ENCODE measurements at regions not wholly inside any gene's neighbourhood (a gene's known extent, or its start where the extent isn't known, plus 50 kb on each side); places are given as distances from the start of the nearest gene placed in this dataset.

DNA sequence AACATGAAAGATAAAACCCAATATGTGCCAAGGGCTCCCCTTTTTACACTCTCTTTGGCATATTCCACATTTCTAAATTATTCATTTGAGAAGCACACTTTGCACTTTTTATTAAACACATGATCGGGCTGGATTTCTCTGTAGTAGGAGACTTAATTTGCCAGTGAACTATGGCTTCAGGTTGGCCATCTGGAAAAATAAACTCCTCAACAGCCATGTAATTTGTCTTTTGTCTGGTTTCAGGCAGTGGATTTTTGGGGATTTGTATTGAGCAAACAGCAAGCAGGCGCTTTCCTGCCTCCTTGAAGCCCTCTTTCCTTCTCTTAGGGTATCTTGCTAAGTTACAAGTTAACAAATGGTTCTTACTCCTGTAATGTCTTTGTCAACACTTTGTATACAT lies 73.0 kb upstream of the DMRTA1 start:
- ATAC-seq (ENCODE audit: low FRiP score), result no peak
- TF ChIP-seq, protein P1, sequence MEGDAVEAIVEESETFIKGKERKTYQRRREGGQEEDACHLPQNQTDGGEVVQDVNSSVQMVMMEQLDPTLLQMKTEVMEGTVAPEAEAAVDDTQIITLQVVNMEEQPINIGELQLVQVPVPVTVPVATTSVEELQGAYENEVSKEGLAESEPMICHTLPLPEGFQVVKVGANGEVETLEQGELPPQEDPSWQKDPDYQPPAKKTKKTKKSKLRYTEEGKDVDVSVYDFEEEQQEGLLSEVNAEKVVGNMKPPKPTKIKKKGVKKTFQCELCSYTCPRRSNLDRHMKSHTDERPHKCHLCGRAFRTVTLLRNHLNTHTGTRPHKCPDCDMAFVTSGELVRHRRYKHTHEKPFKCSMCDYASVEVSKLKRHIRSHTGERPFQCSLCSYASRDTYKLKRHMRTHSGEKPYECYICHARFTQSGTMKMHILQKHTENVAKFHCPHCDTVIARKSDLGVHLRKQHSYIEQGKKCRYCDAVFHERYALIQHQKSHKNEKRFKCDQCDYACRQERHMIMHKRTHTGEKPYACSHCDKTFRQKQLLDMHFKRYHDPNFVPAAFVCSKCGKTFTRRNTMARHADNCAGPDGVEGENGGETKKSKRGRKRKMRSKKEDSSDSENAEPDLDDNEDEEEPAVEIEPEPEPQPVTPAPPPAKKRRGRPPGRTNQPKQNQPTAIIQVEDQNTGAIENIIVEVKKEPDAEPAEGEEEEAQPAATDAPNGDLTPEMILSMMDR (IDR thresholded peaks at IDR 0.05), result no peak
- no peak for DNase-seq (ENCODE audit: low spot score)

DNA sequence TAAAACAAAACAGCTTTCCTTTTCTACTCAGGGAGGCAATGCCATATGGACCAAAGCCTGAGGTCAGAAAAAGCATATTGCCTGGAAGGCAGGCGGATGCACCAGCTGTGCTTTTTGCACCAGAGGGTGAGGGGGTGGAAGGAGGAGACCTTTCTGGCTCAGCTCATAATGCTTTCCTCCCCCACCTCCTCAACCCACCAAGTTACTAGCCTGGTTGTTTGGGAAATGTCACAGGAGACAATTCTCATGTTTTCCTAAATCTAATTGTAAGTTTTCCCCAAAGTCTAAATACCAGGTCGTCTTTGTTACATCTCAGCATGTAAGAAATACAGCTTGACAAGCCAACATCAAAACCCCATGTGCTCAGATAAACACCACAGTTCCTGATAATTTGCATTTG lies 72.6 kb upstream of the DMRTA1 start:
- no peak for ATAC-seq (ENCODE audit: low FRiP score)
- TF ChIP-seq, protein P1 (IDR thresholded peaks at IDR 0.05), result no peak
- no peak for DNase-seq (ENCODE audit: low spot score)

DNA sequence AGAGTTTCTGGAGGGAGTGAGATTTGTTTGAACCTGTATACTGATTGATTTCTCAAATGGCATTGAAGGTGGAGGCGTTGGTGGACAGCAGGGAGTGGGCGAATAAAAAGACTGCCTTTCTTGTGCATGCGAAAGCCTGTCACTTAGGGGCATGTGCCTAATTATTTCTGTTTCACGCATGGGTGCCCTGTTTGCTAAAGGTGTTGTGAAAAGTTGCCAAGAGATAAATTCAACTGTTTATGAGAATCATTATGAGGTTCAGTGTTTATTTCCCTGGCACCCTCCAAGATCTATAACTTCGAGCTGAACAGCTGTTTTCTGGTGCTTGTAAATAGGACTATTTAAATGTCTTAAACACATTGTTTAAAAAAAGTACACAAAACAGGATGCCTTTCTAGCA lies 67.4 kb upstream of the DMRTA1 start:
- no peak for ATAC-seq (ENCODE audit: low FRiP score)
- DNase-seq (ENCODE audit: low spot score), result no peak
- TF ChIP-seq, protein P1 (IDR thresholded peaks at IDR 0.05), result no peak

DNA sequence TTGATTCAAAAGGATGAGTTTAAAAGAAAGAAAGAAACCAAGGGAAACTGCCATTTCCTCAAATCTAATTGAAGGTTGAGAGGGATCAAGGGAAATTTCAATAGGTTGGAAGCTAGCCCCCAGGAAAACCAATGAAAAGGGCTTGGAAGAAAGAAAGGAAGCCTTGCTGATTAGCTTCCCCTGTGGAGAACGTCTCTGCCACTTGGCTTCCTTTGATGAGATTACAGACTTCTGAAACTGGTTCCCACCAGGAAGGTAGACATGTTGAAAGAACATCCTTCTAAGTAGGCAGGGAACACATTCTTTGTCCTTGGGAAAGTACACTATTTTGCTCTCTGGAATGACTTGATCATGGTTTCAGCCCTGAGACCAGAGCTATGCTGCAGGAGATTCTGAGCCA lies 65.5 kb upstream of the DMRTA1 start:
- TF ChIP-seq, protein P1 (IDR thresholded peaks at IDR 0.05), result no peak
- DNase-seq (ENCODE audit: low spot score) (no peak), ATAC-seq (ENCODE audit: low FRiP score) (no peak)

GRCh38 chr9:22382331-22382730 lies 64.3 kb upstream of the DMRTA1 start:
- ATAC-seq (ENCODE audit: low FRiP score) (no peak), DNase-seq (ENCODE audit: low spot score) (no peak)
- TF ChIP-seq, protein P1 (IDR thresholded peaks at IDR 0.05), result no peak

DNA sequence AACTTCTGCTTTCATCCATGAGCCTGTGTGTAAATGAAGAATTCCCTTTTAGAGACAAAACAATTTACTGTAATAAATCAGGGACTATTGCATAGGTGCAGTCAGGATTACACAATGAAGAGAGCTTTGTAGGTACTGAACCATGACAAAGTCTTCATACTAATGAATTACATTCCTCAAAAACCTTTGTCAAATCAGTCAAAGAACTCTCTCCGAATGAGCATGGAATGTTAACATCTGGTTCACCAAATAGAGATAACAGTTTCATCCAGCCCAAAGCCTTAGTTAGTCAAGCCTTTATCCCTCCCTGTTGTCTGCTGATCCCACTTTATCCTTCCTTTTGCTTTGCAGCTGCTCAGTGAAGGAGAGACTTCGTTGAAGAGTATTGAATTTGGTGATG lies 62.9 kb upstream of the DMRTA1 start:
- no peak for ATAC-seq (ENCODE audit: low FRiP score)
- no peak for DNase-seq (ENCODE audit: low spot score)
- TF ChIP-seq, protein P1 (IDR thresholded peaks at IDR 0.05), result no peak

GRCh38 chr9:22389271-22389670 lies 57.4 kb upstream of the DMRTA1 start:
- DNase-seq (ENCODE audit: low spot score), result no peak
- TF ChIP-seq, protein P1 (IDR thresholded peaks at IDR 0.05), result no peak
- no peak for ATAC-seq (ENCODE audit: low FRiP score)

Data from omental fat pad (tissue), 3 donors.